HepG2 (cell line): ENCODE measurements at regions not wholly inside any gene's neighbourhood (a gene's known extent, or its start where the extent isn't known, plus 50 kb on each side); places are given as distances from the start of the nearest gene placed in this dataset.

Experiments used
- ATAC-seq: fragments of 200-7000 bp; cut with Tn5 transposase; 3 replicates; pipeline ENCODE4 v1.9.1; 2020; ENCODE audit warnings: mild to moderate bottlenecking, moderate library complexity
- BruUV-seq: library from RNA; stranded (reverse); fragments of 400-500 nt; replicated peaks from 2 replicates; lab custom pipeline; 2021; lab: Mats Ljungman, UMichigan
- CTCF ChIA-PET: fragments of 300-600 bp; formaldehyde crosslinking; extraction: SDS; loops from one replicate; lab custom pipeline; 2021; ENCODE audit warnings: low total read pairs, inconsistent platforms, low intra/inter-chr PET ratio; lab: Yijun Ruan, JAX
- POLR2A ChIA-PET: fragments of 350-600 bp; sonication (Branson Sonifier 250); formaldehyde crosslinking; loops from one replicate; lab custom pipeline; 2020; ENCODE audit warnings: antibody characterized with exemption, inconsistent platforms; lab: Yijun Ruan, JAX
- DNase-seq: peaks from one replicate; pipeline ENCODE4 v3.0.0-alpha.2; 2015; ENCODE audit warnings: low spot score
- FAIRE-seq: peaks from 3 replicates; lab custom pipeline; 2011; peaks lifted over from hg19 to GRCh38; lab: Jason Lieb, UNC
- H2AFZ ChIP-seq: one replicate; pipeline ENCODE4 v1.6.1; 2011; ENCODE audit warnings: low read length, inconsistent platforms
- H3K27ac ChIP-seq: fragments of 300-600 bp; 3 replicates; pipeline ENCODE4 v1.8.0; 2011; ENCODE audit warnings: mixed run types, mild to moderate bottlenecking, mixed read lengths, low read length, inconsistent platforms; ENCODE audit not compliant: insufficient read depth; ENCODE audit errors: extremely low read length
- H3K27me3 ChIP-seq, 2 experiments: fragments of 200-600 bp in 1 of 2; 2 replicates in 1 of 2; 3 replicates in 1 of 2; pipeline versions ENCODE4 v1.6.0 to v1.8.0; 2011; ENCODE audit warnings: low read length in 2 of 2, mild to moderate bottlenecking in 2 of 2, moderate library complexity in 2 of 2, inconsistent platforms in 1 of 2; ENCODE audit not compliant: insufficient read depth in 2 of 2, control insufficient read depth in 1 of 2
- H3K36me3 ChIP-seq, 2 experiments: fragments of 200-600 bp in 1 of 2; replicated peaks in 1 of 2; 2 replicates in 1 of 2; 3 replicates in 1 of 2; pipeline versions ENCODE4 v1.5.1 to v1.8.0; 2011; ENCODE audit warnings: low read length in 2 of 2, inconsistent platforms in 1 of 2; ENCODE audit not compliant: insufficient read depth in 2 of 2, control insufficient read depth in 1 of 2
- H3K4me1 ChIP-seq: 2 replicates; pipeline ENCODE4 v1.5.1; 2012; ENCODE audit warnings: low read length, inconsistent platforms; ENCODE audit not compliant: insufficient read depth
- H3K4me2 ChIP-seq: 2 replicates; pipeline ENCODE4 v1.6.0; 2011; ENCODE audit warnings: low read depth, low read length, inconsistent platforms
- H3K4me3 ChIP-seq, 3 experiments: fragments of 200-600 bp in 1 of 3; sonication (generic), shearing (Covaris generic) in 1 of 3; replicated peaks in 1 of 3; 2 replicates each; pipeline ENCODE4 v1.5.1; 2011 to 2016; ENCODE audit warnings: low read length in 3 of 3, inconsistent platforms in 2 of 3, low read depth in 2 of 3, mild to moderate bottlenecking in 2 of 3, control low read depth in 1 of 3, mixed read lengths in 1 of 3; ENCODE audit not compliant: insufficient read depth in 1 of 3
- H3K79me2 ChIP-seq: one replicate; pipeline ENCODE4 v1.6.1; 2011; ENCODE audit warnings: low read length, inconsistent platforms; ENCODE audit not compliant: insufficient read depth
- H3K9ac ChIP-seq: 2 replicates; pipeline ENCODE4 v1.6.0; 2011; ENCODE audit warnings: mild to moderate bottlenecking, low read depth, low read length, inconsistent platforms; ENCODE audit not compliant: insufficient read depth
- H3K9me3 ChIP-seq: 2 replicates; pipeline ENCODE4 v1.5.1; 2012; ENCODE audit warnings: mild to moderate bottlenecking, low read length
- H4K20me1 ChIP-seq: 2 replicates; pipeline ENCODE4 v1.6.0; 2011; ENCODE audit warnings: inconsistent platforms, mild to moderate bottlenecking, low read length, moderate library complexity; ENCODE audit not compliant: insufficient read depth
- GABPA ChIP-seq, 2 experiments: IDR thresholded peaks; 2 replicates each; pipeline ENCODE4 v1.6.1; 2011 to 2016; ENCODE audit warnings: low read depth in 2 of 2, low read length in 1 of 2, missing biosample characterization in 1 of 2, missing genetic modification characterization in 1 of 2
- HMG20B ChIP-seq: conservative IDR thresholded peaks from 2 replicates; pipeline ENCODE4 v1.6.1; 2016; ENCODE audit warnings: missing genetic modification reagents, missing compliant biosample characterization
- KDM5B ChIP-seq: sonication (generic); formaldehyde crosslinking; IDR thresholded peaks from 2 replicates; pipeline ENCODE4 v1.4.0; 2020; ENCODE audit warnings: missing genetic modification reagents, mild to moderate bottlenecking, borderline replicate concordance
- NBN ChIP-seq: fragments of 450-650 bp; conservative IDR thresholded peaks from 2 replicates; pipeline ENCODE4 v1.6.1; 2017
- NFIC ChIP-seq: IDR thresholded peaks from 2 replicates; pipeline ENCODE4 v1.6.1; 2012; ENCODE audit warnings: mild to moderate bottlenecking, low read length, inconsistent platforms
- SYNCRIP ChIP-seq: fragments of 200-400 bp; formaldehyde crosslinking; IDR thresholded peaks from 2 replicates; pipeline ENCODE4 v1.6.1; 2018; ENCODE audit warnings: mild to moderate bottlenecking, low read depth, low read length; ENCODE audit not compliant: insufficient read depth
- U2AF2 ChIP-seq: fragments of 200-400 bp; formaldehyde crosslinking; IDR thresholded peaks from 2 replicates; pipeline ENCODE4 v1.6.1; 2017; ENCODE audit warnings: low read depth, mild to moderate bottlenecking, low read length
- ZNF546 ChIP-seq: sonication (generic); formaldehyde crosslinking; conservative IDR thresholded peaks from 2 replicates; pipeline ENCODE4 v1.8.1; 2023; ENCODE audit warnings: mild to moderate bottlenecking, missing genetic modification reagents
- WGBS: methylation state at CpG from one replicate; pipeline ENCODE4 v1.1.6; 2017; ENCODE audit warnings: low lambda C conversion rate; 5-methylcytosine and 5-hydroxymethylcytosine counted together
- in situ Hi-C: cut with HindIII; loops from 2 replicates; pipeline ENCODE4 v1.10.0; 2017; ENCODE audit warnings: low pct_unique_long_range_greater_than_20kb; ENCODE audit not compliant: extremely low pct_ligation_motif_present
- intact Hi-C: fragments of 100-400 bp; cut with micrococcal nuclease; formaldehyde crosslinking; loops from one replicate; pipeline ENCODE4 v1.10.0; 2022; ENCODE audit not compliant: unreplicated experiment
- TF ChIP-seq, protein P1 (sequence below): fragments of 450-650 bp; IDR thresholded peaks from 2 replicates; pipeline ENCODE4 v1.6.1; 2017
- TF ChIP-seq, protein P2 (sequence below): sonication (generic); formaldehyde crosslinking; IDR thresholded peaks from 2 replicates; pipeline ENCODE4 v1.4.0; 2020; ENCODE audit warnings: missing genetic modification reagents

GRCh38 chr4:100087743-100088142, 102.5 kb downstream of the DDIT4L start:
- in situ Hi-C loops, result no loop called here
- Histone ChIP-seq H3K27ac (no peak overlapping the region), H3K4me2 (no peak overlapping the region), H3K36me3 (no peaks in the 10 kb centered on the region), H3K4me1 (no peaks in the 10 kb centered on the region), H3K27me3 (no peaks in the 10 kb centered on the region), H3K9me3 (no peaks in the 10 kb centered on the region), H3K79me2 (no peaks in the 10 kb centered on the region), H3K9ac (no peak overlapping the region), H2AFZ (no peak overlapping the region), H3K4me3 (no peak overlapping the region), H4K20me1 (no peaks in the 10 kb centered on the region)
- WGBS, result 0% methylated on average over 3 of the region's 3 CpGs
- DNase-seq (no peak), FAIRE-seq (no peak), ATAC-seq (no peak)
- POLR2A ChIA-PET, result no interaction called here
- CTCF ChIA-PET, result no interaction called here
- TF ChIP-seq HMG20B (CRISPR knock-in tag) (no peak), NFIC (no peak), NBN (no peak), SYNCRIP (no peak), U2AF2 (no peak), KDM5B (CRISPR knock-in tag) (no peak), GABPA (IDR thresholded peaks at IDR 0.05; ENCODE audit: low read depth, low read length) (no peak), GABPA (CRISPR knock-in tag; IDR thresholded peaks at IDR 0.05; ENCODE audit: low read depth) (no peak), ZNF546 (no peak)
- TF ChIP-seq, protein P1, sequence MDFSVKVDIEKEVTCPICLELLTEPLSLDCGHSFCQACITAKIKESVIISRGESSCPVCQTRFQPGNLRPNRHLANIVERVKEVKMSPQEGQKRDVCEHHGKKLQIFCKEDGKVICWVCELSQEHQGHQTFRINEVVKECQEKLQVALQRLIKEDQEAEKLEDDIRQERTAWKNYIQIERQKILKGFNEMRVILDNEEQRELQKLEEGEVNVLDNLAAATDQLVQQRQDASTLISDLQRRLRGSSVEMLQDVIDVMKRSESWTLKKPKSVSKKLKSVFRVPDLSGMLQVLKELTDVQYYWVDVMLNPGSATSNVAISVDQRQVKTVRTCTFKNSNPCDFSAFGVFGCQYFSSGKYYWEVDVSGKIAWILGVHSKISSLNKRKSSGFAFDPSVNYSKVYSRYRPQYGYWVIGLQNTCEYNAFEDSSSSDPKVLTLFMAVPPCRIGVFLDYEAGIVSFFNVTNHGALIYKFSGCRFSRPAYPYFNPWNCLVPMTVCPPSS, result no peak
- TF ChIP-seq, protein P2, sequence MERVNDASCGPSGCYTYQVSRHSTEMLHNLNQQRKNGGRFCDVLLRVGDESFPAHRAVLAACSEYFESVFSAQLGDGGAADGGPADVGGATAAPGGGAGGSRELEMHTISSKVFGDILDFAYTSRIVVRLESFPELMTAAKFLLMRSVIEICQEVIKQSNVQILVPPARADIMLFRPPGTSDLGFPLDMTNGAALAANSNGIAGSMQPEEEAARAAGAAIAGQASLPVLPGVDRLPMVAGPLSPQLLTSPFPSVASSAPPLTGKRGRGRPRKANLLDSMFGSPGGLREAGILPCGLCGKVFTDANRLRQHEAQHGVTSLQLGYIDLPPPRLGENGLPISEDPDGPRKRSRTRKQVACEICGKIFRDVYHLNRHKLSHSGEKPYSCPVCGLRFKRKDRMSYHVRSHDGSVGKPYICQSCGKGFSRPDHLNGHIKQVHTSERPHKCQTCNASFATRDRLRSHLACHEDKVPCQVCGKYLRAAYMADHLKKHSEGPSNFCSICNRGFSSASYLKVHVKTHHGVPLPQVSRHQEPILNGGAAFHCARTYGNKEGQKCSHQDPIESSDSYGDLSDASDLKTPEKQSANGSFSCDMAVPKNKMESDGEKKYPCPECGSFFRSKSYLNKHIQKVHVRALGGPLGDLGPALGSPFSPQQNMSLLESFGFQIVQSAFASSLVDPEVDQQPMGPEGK (CRISPR knock-in tag), result no peak
- BruUV-seq, result no TSS peak
- intact Hi-C loops, result no loop called here
